NCI-H2196 (cell line): ENCODE measurements at regions not wholly inside any gene's neighbourhood (a gene's known extent, or its start where the extent isn't known, plus 50 kb on each side); places are given as distances from the start of the nearest gene placed in this dataset.

ENCODE experiments used
- DNase-seq: peaks from one replicate; lab custom pipeline; 2025; ENCODE audit not compliant: unreplicated experiment; lab: John Stamatoyannopoulos, UW

- DNase-seq: no peak
Measured at GRCh38 chr6:225121-225721, 67.1 kb upstream of the DUSP22 start.

- DNase-seq: no peak
Measured at GRCh38 chr6:225907-226306, 66.4 kb upstream of the DUSP22 start.

- DNase-seq: no peak
Measured at GRCh38 chr6:226516-227073, 65.7 kb upstream of the DUSP22 start.

- no peak for DNase-seq
Measured at GRCh38 chr6:227074-227782, 65.1 kb upstream of the DUSP22 start.

GRCh38 chr6:227812-228338 lies 64.4 kb upstream of the DUSP22 start:
- DNase-seq: no peak

GRCh38 chr6:228881-229651 lies 63.2 kb upstream of the DUSP22 start:
- no peak for DNase-seq

- no peak for DNase-seq
Measured at GRCh38 chr6:231779-232178, 60.5 kb upstream of the DUSP22 start.

- no peak for DNase-seq
Measured at GRCh38 chr6:232982-233640, 59.2 kb upstream of the DUSP22 start.

- DNase-seq: no peak
Measured at GRCh38 chr6:234706-235372, 57.4 kb upstream of the DUSP22 start.

- DNase-seq: no peak
Measured at GRCh38 chr6:235763-236360, 56.4 kb upstream of the DUSP22 start.

GRCh38 chr6:236519-236918 lies 55.8 kb upstream of the DUSP22 start:
- DNase-seq: no peak

- DNase-seq: no peak
Measured at GRCh38 chr6:240151-240550, 52.1 kb upstream of the DUSP22 start.

- no peak for DNase-seq
Measured at GRCh38 chr6:241336-241865, 50.9 kb upstream of the DUSP22 start.
